HG02610 (cell line): ENCODE measurements at regions not wholly inside any gene's neighbourhood (a gene's known extent, or its start where the extent isn't known, plus 50 kb on each side); places are given as distances from the start of the nearest gene placed in this dataset.

Experiments used
- ATAC-seq: cut with Tn5 transposase; IDR thresholded peaks from one replicate; pipeline ENCODE4 v1.9.1; 2021; ENCODE audit warnings: mild to moderate bottlenecking, moderate library complexity; ENCODE audit not compliant: unreplicated experiment

- ATAC-seq, result no peak
Measured at GRCh38 chr10:31720546-31720945, 208.1 kb downstream of the ARHGAP12 start.

GRCh38 chr10:31709476-31709875 lies 219.2 kb downstream of the ARHGAP12 start:
- no peak for ATAC-seq

- ATAC-seq, result no peak
Measured at GRCh38 chr10:31709028-31709427, 219.6 kb downstream of the ARHGAP12 start.

GRCh38 chr10:31708474-31708873 lies 220.2 kb downstream of the ARHGAP12 start:
- no peak for ATAC-seq

- no peak for ATAC-seq
Measured at GRCh38 chr10:31708046-31708445, 220.6 kb downstream of the ARHGAP12 start.

- peak; percentile 90 for ATAC-seq
Measured at GRCh38 chr10:31707093-31708039, 221.3 kb downstream of the ARHGAP12 start.

GRCh38 chr10:31706464-31707092 lies 222.1 kb downstream of the ARHGAP12 start:
- no peak for ATAC-seq

GRCh38 chr10:31705136-31705535 lies 223.5 kb downstream of the ARHGAP12 start:
- ATAC-seq, result no peak

GRCh38 chr10:31704195-31704594 lies 224.4 kb downstream of the ARHGAP12 start:
- no peak for ATAC-seq

- no peak for ATAC-seq
Measured at GRCh38 chr10:31702954-31703353, 225.7 kb downstream of the ARHGAP12 start.

GRCh38 chr10:31702005-31702404 lies 226.6 kb downstream of the ARHGAP12 start:
- no peak for ATAC-seq

- ATAC-seq, result no peak
Measured at GRCh38 chr10:31701546-31701945, 227.1 kb downstream of the ARHGAP12 start.

- no peak for ATAC-seq
Measured at GRCh38 chr10:31700181-31700611, 228.4 kb downstream of the ARHGAP12 start.

- no peak for ATAC-seq
Measured at GRCh38 chr10:31698181-31698830, 230.3 kb downstream of the ARHGAP12 start.

- no peak for ATAC-seq
Measured at GRCh38 chr10:31697271-31698180, 231.1 kb downstream of the ARHGAP12 start.

- ATAC-seq, result no peak
Measured at GRCh38 chr10:31694929-31695837, 233.4 kb downstream of the ARHGAP12 start.

- no peak for ATAC-seq
Measured at GRCh38 chr10:31694126-31694685, 234.4 kb downstream of the ARHGAP12 start.

- ATAC-seq, result no peak
Measured at GRCh38 chr10:31693491-31693890, 235.1 kb downstream of the ARHGAP12 start.

- no peak for ATAC-seq
Measured at GRCh38 chr10:31689233-31689632, 239.4 kb downstream of the ARHGAP12 start.
